A673 (cell line): ENCODE measurements at regions not wholly inside any gene's neighbourhood (a gene's known extent, or its start where the extent isn't known, plus 50 kb on each side); places are given as distances from the start of the nearest gene placed in this dataset.
A peak's percentile ranks its signal among the peaks of the same experiment; 100 is the strongest.

ENCODE experiments used
- BruUV-seq: library from RNA; stranded (reverse); fragments of 400-500 nt; replicated peaks from 2 replicates; lab custom pipeline; 2021; lab: Mats Ljungman, UMichigan
- CTCF ChIA-PET: fragments of 300-600 bp; sonication (Branson Sonifier 250); formaldehyde crosslinking; loops from one replicate; lab custom pipeline; 2022; ENCODE audit warnings: antibody characterized with exemption; lab: Charles Lee
- POLR2A ChIA-PET: fragments of 300-600 bp; sonication (Branson Sonifier 250); formaldehyde crosslinking; loops from one replicate; lab custom pipeline; 2022; ENCODE audit warnings: antibody characterized with exemption; ENCODE audit not compliant: low non-redundant PET; lab: Charles Lee
- DNase-seq: peaks from one replicate; pipeline ENCODE4 v3.0.0-alpha.2; 2015; ENCODE audit warnings: low spot score
- H3K27ac ChIP-seq: fragments of 200-600 bp; sonication (generic); 2 replicates; pipeline ENCODE4 v1.5.1; 2016; ENCODE audit warnings: mixed run types, low read depth, mild to moderate bottlenecking, mixed read lengths, antibody characterized with exemption, low read length; ENCODE audit not compliant: poor library complexity, severe bottlenecking
- H3K27me3 ChIP-seq: fragments of 200-600 bp; sonication (generic); replicated peaks from 2 replicates; pipeline ENCODE4 v1.6.1; 2017; ENCODE audit warnings: mixed run types, low read depth, mild to moderate bottlenecking, mixed read lengths, antibody characterized with exemption, low read length; ENCODE audit not compliant: insufficient read depth, poor library complexity
- H3K36me3 ChIP-seq: fragments of 200-600 bp; sonication (generic); 2 replicates; pipeline ENCODE4 v1.6.1; 2016; ENCODE audit warnings: mixed run types, mild to moderate bottlenecking, mixed read lengths, antibody characterized with exemption, low read length; ENCODE audit not compliant: insufficient read depth, poor library complexity, severe bottlenecking
- H3K4me1 ChIP-seq: fragments of 200-600 bp; sonication (generic); 2 replicates; pipeline ENCODE4 v1.6.1; 2017; ENCODE audit warnings: mixed run types, mild to moderate bottlenecking, mixed read lengths, antibody characterized with exemption, low read length; ENCODE audit not compliant: insufficient read depth, poor library complexity, severe bottlenecking
- H3K4me3 ChIP-seq: fragments of 200-600 bp; sonication (generic); 2 replicates; pipeline ENCODE4 v1.5.1; 2016; ENCODE audit warnings: low read depth, mixed run types, mild to moderate bottlenecking, mixed read lengths, low read length; ENCODE audit not compliant: poor library complexity, severe bottlenecking
- H3K9me3 ChIP-seq: fragments of 200-600 bp; sonication (generic); 2 replicates; pipeline ENCODE4 v1.6.1; 2016; ENCODE audit warnings: mixed run types, low read depth, mild to moderate bottlenecking, mixed read lengths, antibody characterized with exemption, low read length; ENCODE audit not compliant: poor library complexity, severe bottlenecking
- EZH2 ChIP-seq: fragments of 200-600 bp; sonication (generic); IDR thresholded peaks from 2 replicates; pipeline ENCODE4 v1.6.1; 2017; ENCODE audit warnings: borderline replicate concordance, low read depth, mild to moderate bottlenecking, mixed read lengths, antibody characterized with exemption, low read length; ENCODE audit not compliant: poor library complexity, severe bottlenecking
- intact Hi-C: fragments of 100-400 bp; cut with micrococcal nuclease; formaldehyde crosslinking; loops from one replicate; pipeline ENCODE4 v1.10.0; 2022; ENCODE audit not compliant: unreplicated experiment
- TF ChIP-seq, protein P1 (sequence below): fragments of 300-800, 200-600 bp; sonication (generic); conservative IDR thresholded peaks from 2 replicates; pipeline ENCODE4 v1.5.1; 2017; ENCODE audit warnings: low read depth, mild to moderate bottlenecking, antibody characterized with exemption, low read length, moderate library complexity, mixed read lengths

DNA sequence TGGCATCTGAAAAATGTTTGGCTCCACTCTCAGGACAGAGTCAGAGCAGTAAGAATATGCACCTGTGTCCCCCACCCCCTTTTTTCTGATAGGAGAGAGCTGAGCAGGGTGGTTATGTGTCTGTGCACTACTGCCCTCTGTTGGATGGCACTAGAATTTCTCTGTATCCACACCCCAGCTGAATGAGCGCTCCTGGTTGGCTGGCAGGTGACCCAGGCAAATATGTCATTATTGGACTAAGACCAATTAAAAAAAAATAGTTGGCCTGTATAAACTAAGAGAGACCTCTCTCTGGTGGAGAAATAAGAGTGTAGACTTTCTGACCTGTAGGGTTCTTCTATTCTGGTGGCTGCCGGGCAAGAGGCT is 107.0 kb downstream of the PTCSC3 start:
- intact Hi-C loops = loop anchor here (2.0 kb wide), 2 partner anchors 107 to 187 kb away; no protein-coding TSS in a partner anchor

DNA sequence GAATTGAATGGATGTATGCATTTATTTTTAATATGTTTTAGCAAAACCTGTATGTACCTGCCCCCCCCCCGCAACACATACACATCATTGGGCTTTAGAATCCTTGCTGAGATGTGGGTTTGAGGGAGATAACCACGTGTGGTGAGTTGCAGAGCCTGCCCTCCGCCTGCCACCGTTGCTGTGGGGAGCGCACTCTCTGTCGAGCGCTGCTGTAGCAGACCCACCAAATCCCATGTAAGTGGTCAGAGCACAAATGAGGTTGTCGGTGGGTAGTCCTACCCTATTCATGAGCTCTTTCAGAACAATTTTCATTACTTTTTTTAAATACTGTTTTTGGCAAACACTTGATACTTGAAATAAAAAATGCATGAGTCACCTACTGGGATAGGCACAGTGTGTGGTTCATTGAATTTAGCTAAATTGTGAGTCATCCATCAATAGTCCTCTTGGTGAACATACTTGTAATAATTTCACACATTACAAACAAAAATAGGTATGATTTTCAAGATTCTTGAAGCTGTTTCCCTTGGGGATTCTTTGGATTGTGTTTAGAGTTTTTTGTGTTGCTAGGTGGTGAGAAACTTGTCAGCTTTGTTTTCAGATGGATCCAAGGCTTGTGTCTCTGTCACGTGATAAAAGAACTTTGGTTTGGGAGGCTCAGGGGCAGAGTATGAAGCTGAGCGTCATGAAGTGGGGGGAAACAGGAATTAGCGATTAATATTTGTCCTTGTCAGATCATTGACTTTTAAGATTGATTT is 107.6 kb downstream of the PTCSC3 start:
- H3K4me1 ChIP-seq = peaks cover 7% of the 10 kb centered on the region
- ChIA-PET POLR2A (interaction anchor here (0.7 kb wide), 1 partner anchor 31 kb away, joined by 3 read pairs; no protein-coding TSS in a partner anchor), CTCF (interaction anchor here (0.6 to 3.1 kb wide), 10 partner anchors 21 to 536 kb away, joined by 3 to 18 read pairs (median 6); partner anchors contain the start of gene MBIP)
- no peaks in the 10 kb centered on the region for H3K36me3 ChIP-seq
- H3K4me3 ChIP-seq = no peak overlapping the region
- no peak overlapping the region for H3K27ac ChIP-seq
- peaks cover 5% of the 10 kb centered on the region for H3K27me3 ChIP-seq
- peak; percentile 61 for DNase-seq
- no TSS peak for BruUV-seq
- intact Hi-C loops = loop anchor here (2.0 kb wide), 2 partner anchors 106 to 186 kb away; no protein-coding TSS in a partner anchor
- TF ChIP-seq, protein P1, sequence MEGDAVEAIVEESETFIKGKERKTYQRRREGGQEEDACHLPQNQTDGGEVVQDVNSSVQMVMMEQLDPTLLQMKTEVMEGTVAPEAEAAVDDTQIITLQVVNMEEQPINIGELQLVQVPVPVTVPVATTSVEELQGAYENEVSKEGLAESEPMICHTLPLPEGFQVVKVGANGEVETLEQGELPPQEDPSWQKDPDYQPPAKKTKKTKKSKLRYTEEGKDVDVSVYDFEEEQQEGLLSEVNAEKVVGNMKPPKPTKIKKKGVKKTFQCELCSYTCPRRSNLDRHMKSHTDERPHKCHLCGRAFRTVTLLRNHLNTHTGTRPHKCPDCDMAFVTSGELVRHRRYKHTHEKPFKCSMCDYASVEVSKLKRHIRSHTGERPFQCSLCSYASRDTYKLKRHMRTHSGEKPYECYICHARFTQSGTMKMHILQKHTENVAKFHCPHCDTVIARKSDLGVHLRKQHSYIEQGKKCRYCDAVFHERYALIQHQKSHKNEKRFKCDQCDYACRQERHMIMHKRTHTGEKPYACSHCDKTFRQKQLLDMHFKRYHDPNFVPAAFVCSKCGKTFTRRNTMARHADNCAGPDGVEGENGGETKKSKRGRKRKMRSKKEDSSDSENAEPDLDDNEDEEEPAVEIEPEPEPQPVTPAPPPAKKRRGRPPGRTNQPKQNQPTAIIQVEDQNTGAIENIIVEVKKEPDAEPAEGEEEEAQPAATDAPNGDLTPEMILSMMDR = no peak
- no peak for TF ChIP-seq EZH2
- H3K9me3 ChIP-seq = no peaks in the 10 kb centered on the region

More for the DNA sequence above, 107.0 kb downstream of the PTCSC3 start:
- peak; percentile 67 for DNase-seq
- Histone ChIP-seq H3K36me3 (no peaks in the 10 kb centered on the region), H3K9me3 (no peaks in the 10 kb centered on the region), H3K27me3 (peaks cover 5% of the 10 kb centered on the region), H3K4me3 (no peak overlapping the region), H3K4me1 (peaks cover 7% of the 10 kb centered on the region), H3K27ac (no peak overlapping the region)
- BruUV-seq = no TSS peak
- CTCF ChIA-PET = interaction anchor here (0.7 to 3.1 kb wide), 10 partner anchors 21 to 1048 kb away, joined by 3 to 18 read pairs (median 6); partner anchors contain the start of gene MBIP
- POLR2A ChIA-PET = interaction anchor here (0.7 kb wide), 1 partner anchor 30 kb away, joined by 3 read pairs; no protein-coding TSS in a partner anchor
- TF ChIP-seq, protein P1 = peak; percentile 85
- no peak for TF ChIP-seq EZH2

DNA sequence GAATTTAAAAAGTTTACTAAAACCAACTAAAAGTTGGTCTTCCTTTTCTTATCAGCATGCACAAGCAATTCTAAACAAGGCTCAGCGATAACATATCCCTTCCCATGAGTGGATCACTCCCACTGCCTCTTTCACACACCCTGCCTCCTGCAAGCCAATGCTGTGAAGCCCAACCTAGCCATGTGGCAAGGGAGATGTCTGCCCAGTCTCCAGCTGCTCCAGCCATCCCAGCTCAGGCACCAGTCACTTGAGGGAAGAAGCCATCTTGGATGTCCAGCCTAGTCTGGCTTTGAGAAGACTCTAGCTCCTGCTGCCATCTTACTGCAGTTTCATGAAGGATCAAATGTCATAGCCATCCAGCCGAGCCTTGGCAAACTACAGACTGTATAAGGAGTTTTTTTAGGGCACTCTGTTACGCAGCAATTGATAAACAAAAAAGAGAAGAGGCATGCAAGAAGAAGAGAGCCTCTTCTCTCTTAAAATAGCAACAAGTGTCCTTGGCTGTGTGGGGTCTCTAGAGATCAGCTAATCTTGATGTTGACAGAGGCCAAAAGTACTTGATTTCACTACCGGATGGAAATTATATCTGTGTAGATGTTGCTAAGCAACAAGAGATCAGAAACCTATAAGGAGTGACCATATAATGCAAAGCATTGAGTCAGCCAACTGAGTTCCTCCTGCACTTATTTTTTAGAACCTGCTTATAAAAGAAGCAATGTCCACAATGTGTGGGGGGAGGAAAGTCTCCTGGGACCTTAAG is 108.9 kb downstream of the PTCSC3 start:
- no TSS peak for BruUV-seq
- intact Hi-C loops = loop anchor here (2.0 kb wide), 2 partner anchors 105 to 185 kb away; no protein-coding TSS in a partner anchor
- ChIA-PET POLR2A (no interaction called here), CTCF (interaction anchor here (3.1 kb wide), 1 partner anchor 188 kb away, joined by 18 read pairs; no protein-coding TSS in a partner anchor)
- H3K27me3 ChIP-seq = peaks cover 5% of the 10 kb centered on the region
- H3K36me3 ChIP-seq = no peaks in the 10 kb centered on the region
- H3K4me3 ChIP-seq = no peak overlapping the region
- no peak for DNase-seq
- H3K4me1 ChIP-seq = peaks cover 7% of the 10 kb centered on the region
- H3K27ac ChIP-seq = no peak overlapping the region
- TF ChIP-seq EZH2 = no peak
- TF ChIP-seq, protein P1 = no peak
- no peaks in the 10 kb centered on the region for H3K9me3 ChIP-seq
